ENCODE measurements at regions not wholly inside any gene's neighbourhood (a gene's known extent, or its start where the extent isn't known, plus 50 kb on each side); places are given as distances from the start of the nearest gene placed in this dataset.

GRCh38 chr4:173924561-173924960 is 358.9 kb downstream of the FBXO8 start:
- TF ChIP-seq POLR2A (IDR thresholded peaks at IDR 0.05) (no peak), CTCF (IDR thresholded peaks at IDR 0.05) (no peak)

All from heart left ventricle (tissue), 13 donors.